ENCODE measurements at regions not wholly inside any gene's neighbourhood (a gene's known extent, or its start where the extent isn't known, plus 50 kb on each side); places are given as distances from the start of the nearest gene placed in this dataset.

- POLR2A ChIA-PET = no interaction called here
- H3K79me2 ChIP-seq (ENCODE audit: control insufficient read depth, insufficient read depth, low read length) = no peaks in the 10 kb centered on the region
- H3K36me3 ChIP-seq (ENCODE audit: control insufficient read depth in 2 of 2, insufficient read depth in 2 of 2, low read length in 1 of 2) = no peaks in the 10 kb centered on the region
- FAIRE-seq = no peak
- no peak for DNase-seq (ENCODE audit: low read depth, low spot score)
- H3K27me3 ChIP-seq (replicated peaks in 1 of 2; ENCODE audit: control insufficient read depth in 2 of 2, insufficient read depth in 2 of 2, low read length in 1 of 2) = no peaks in the 10 kb centered on the region
- H3K27ac ChIP-seq (ENCODE audit: control insufficient read depth, insufficient read depth) = no peak overlapping the region
- intact Hi-C loops (cut with micrococcal nuclease; ENCODE audit: unreplicated experiment) (no loop called here), in situ Hi-C loops (cut with MboI) (no loop called here)
- no peaks in the 10 kb centered on the region for H3K4me1 ChIP-seq (ENCODE audit: control insufficient read depth, insufficient read depth, low read length)
- CTCF ChIA-PET = no interaction called here
- RAD21 ChIA-PET (ENCODE audit: unreplicated experiment) = no interaction called here
- SMC1A ChIA-PET (ENCODE audit: uncharacterized antibody, unreplicated experiment) = no interaction called here
- H3K9ac ChIP-seq (ENCODE audit: control insufficient read depth, insufficient read depth, low read length) = no peak overlapping the region
- no peak overlapping the region for H3K4me3 ChIP-seq
- no TSS peak for BruUV-seq (replicated peaks)
- no peak for ATAC-seq
- no peaks in the 10 kb centered on the region for H4K20me1 ChIP-seq (ENCODE audit: control insufficient read depth, insufficient read depth)
- H3K9me3 ChIP-seq (replicated peaks; ENCODE audit: control insufficient read depth, insufficient read depth, low read length) = no peaks in the 10 kb centered on the region
- no peak overlapping the region for H3K4me2 ChIP-seq (ENCODE audit: control insufficient read depth, insufficient read depth)
- WGBS (ENCODE audit: insufficient coverage, insufficient replicate concordance, low lambda C conversion rate, missing lambda C conversion rate) = 0% methylated on average over 3 of the region's 3 CpGs
- TF ChIP-seq PAX5 (IDR thresholded peaks at IDR 0.05; ENCODE audit: borderline replicate concordance, low read depth, low read length) (no peak), BMI1 (IDR thresholded peaks at IDR 0.05; ENCODE audit: borderline replicate concordance) (no peak), RFX5 (IDR thresholded peaks at IDR 0.05; ENCODE audit: low read depth, low read length) (no peak), GATAD2B (conservative IDR thresholded peaks at IDR 0.05; ENCODE audit: low read depth) (no peak), TAF1 (IDR thresholded peaks at IDR 0.05; ENCODE audit: borderline replicate concordance, low read depth, low read length) (no peak), IRF3 (IDR thresholded peaks at IDR 0.05) (no peak), CHD1 (IDR thresholded peaks at IDR 0.05; ENCODE audit: low read depth, low read length) (no peak), ZBTB4 (CRISPR knock-in tag; IDR thresholded peaks at IDR 0.05) (no peak), YY1 (IDR thresholded peaks at IDR 0.05; ENCODE audit: low read depth, low read length) (no peak), HDAC2 (IDR thresholded peaks at IDR 0.05) (no peak)
- H2AFZ ChIP-seq (ENCODE audit: control insufficient read depth, low read depth, low read length) = no peak overlapping the region
These were observed 152.7 kb downstream of the URI1 start for GRCh38 chr19:30094756-30095140.
